ENCODE measurements at regions not wholly inside any gene's neighbourhood (a gene's known extent, or its start where the extent isn't known, plus 50 kb on each side); places are given as distances from the start of the nearest gene placed in this dataset.

DNA sequence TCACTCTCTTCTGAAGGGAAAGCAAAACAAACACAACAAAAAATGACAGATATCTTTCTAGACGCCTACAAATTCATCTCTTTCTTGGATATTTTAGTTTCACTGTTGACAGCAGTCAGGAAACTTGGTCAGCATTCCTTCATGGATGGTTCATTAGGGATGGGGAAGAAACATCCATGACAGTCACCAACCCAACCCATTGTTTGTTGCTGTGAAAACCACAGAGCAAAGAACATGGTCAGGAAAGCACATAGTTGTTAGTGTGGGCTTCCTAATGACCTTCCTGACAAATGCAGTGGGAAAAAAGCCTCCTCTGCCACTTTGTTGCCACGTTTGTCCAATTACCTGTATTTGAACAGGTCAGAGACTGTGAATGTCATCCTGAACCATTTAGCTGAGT is 139.8 kb upstream of the SNX19 start:
- TF ChIP-seq POLR2A (IDR thresholded peaks at IDR 0.05): no peak
- TF ChIP-seq, protein P1, sequence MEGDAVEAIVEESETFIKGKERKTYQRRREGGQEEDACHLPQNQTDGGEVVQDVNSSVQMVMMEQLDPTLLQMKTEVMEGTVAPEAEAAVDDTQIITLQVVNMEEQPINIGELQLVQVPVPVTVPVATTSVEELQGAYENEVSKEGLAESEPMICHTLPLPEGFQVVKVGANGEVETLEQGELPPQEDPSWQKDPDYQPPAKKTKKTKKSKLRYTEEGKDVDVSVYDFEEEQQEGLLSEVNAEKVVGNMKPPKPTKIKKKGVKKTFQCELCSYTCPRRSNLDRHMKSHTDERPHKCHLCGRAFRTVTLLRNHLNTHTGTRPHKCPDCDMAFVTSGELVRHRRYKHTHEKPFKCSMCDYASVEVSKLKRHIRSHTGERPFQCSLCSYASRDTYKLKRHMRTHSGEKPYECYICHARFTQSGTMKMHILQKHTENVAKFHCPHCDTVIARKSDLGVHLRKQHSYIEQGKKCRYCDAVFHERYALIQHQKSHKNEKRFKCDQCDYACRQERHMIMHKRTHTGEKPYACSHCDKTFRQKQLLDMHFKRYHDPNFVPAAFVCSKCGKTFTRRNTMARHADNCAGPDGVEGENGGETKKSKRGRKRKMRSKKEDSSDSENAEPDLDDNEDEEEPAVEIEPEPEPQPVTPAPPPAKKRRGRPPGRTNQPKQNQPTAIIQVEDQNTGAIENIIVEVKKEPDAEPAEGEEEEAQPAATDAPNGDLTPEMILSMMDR (IDR thresholded peaks at IDR 0.05): no peak
